ENCODE measurements at regions not wholly inside any gene's neighbourhood (a gene's known extent, or its start where the extent isn't known, plus 50 kb on each side); places are given as distances from the start of the nearest gene placed in this dataset.

DNA sequence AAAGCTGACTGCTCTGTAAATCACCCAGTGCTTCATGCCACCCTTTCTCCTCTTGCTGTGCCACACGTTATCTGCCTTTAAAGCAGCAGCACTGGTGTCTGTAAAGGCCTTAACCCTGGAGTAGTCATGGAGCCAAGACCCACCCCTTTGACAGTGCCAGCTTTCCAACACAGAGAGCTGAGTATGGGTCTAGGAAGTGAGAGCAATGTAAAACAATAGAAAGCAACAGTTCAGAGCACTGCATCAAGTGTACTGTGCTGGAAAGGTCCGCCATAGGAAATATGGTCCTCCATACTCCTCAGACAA, 139.5 kb downstream of the DAD1 start:
- no peak for DNase-seq

DNA sequence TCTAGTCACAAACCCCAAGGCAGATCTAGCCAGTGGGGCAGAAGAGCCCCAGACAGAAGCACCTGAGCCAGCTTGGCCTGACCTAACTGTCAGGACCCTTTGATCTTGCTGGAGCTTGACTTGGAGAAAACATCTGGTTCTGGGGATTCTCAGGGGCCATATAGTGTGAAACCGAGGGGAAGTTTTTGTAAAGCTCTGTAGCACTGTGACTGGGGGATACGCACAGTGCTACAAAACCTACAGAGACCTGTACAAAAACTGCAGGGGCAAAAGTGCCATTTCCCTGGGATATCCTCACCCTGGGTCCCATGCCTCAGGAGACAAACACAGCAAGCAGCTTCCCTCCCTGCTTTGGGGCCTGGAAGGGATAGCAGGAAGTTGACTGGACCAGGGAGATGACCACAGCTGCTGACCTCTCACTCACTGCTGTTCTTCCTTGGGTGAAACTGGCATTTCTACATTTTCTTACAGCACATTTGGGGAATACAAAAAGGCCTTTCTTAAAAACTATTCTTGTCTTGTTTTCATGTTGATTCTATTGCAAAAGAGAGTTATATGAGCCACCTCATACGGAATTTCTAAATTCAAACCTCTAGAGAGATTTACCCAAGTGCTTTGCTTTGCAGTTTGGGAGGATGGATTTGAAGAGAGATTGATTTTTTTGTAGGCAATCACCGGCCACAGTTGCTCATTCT, 140.0 kb downstream of the DAD1 start:
- DNase-seq = no peak

DNA sequence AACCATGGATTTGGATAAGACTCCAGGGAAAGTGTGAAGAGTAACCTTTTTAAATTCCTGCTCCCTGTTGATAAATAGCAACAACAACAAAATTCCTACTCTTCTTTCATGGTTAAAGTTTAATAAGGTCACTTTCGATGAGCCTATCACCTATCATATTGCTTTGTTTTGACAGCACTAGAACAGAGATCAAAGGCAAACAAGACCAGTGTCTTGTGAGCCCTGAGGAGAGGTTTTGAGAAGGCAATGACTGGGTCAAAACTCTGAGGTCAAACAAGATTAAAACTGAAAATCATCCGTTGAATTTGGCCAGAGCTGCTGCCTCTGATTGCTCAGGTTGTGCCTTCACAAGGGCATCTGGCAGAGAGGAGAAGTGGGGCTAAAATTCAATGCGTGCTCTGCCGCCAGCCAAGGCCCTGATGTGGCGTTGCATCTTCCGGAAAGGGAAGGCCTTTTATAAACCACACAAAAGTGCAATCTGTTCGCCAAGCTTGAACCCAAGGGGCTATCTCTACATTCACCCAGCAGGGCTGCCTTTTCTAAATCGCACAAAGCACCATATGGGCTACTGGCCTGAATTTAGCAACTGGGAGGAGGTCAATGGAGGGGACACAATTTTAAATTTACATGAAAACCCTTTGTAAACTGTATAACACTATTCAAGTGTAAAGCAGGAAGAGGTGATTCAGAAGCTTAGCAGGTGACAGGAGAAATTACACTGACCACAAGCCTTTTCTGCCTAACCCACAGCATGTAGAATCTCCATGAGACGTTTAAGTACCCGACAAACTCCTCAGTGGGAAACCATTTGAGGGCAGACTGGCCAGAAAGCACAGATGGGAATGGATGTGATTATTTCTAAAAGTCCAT, 140.8 kb downstream of the DAD1 start:
- DNase-seq = peak; percentile 25 to 34

- no peak for DNase-seq
These were observed 150.3 kb downstream of the DAD1 start for GRCh38 chr14:22438742-22439141.

- DNase-seq = no peak
These were observed 154.0 kb downstream of the DAD1 start for GRCh38 chr14:22434901-22435550.

DNA sequence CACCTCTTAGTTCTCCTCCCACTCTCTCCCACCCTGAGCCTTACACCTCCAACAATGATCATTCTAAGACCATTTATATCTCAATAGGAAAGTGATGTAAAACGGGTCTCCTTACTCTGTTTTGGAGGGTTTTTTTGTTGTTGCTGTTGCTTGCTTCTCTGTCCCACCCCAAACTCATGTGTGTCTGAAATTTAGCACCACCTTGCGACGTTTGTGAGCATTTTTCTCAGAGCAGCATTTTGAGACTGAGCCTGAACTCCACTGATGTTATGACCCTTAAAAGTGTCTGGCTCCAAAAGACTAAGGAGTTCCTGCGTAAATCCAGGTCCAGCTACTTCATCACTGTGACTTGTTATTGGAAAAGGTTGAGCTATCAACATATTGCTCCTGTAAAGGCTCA, 155.0 kb downstream of the DAD1 start:
- peak; percentile 22 to 43 for DNase-seq

DNA sequence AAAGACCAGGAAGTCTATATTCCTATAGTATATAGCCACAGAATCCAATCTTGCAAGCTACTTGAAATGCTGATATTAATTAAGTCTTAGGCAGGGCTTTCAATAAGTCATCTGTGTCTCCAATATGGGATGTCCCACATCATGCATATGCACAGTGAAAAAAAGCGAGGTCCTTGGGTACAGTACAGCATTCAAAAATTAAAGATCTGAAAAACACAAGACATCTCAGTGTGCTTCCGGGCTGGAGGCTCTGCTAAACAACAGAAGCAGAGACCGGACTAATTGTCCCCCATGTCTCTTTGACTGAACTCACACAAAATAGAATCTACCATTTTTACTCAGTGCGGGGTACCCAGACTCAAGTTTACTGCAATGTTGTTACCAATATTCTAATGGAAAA, 156.0 kb downstream of the DAD1 start:
- peak in 1 of 2 experiments; percentile 42 for DNase-seq

- peak; percentile 95 for DNase-seq
These were observed 156.6 kb downstream of the DAD1 start for GRCh38 chr14:22432348-22432976.

- DNase-seq = no peak
These were observed 159.3 kb downstream of the DAD1 start for GRCh38 chr14:22429546-22430294.

DNA sequence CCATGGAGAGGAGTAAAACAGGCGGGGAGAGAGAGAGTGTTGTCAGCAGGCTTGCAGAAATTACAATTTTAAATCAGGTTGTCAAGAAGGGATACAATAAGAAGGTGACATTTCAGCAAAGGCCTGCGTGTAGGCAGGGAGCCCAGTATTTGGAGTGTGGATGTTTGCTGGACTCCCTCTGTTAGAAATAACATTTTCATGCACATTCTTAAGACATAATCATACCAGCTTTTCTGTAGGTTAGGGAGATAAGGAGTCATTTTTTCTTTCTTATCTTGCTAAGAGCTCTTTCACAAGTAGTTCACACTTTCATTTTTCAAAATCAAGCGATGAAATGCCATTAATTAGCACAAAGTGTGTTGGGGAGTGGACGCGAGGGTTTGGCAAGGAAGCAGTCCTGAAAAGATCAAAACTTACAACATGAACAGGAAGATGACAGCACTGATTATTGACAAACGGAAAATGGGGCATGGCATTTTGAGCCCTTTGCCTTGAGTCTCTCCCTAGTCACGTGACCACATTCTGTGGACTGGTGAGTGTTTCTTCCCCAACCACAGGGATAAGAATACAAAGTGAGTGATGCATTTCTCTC, 160.2 kb downstream of the DAD1 start:
- peak; percentile 18 to 22 for DNase-seq

GRCh38 chr14:22427771-22428231, 161.2 kb downstream of the DAD1 start:
- peak; percentile 90 to 91 for DNase-seq

- DNase-seq = no peak
These were observed 162.3 kb downstream of the DAD1 start for GRCh38 chr14:22426711-22427110.

- DNase-seq = no peak
These were observed 165.1 kb downstream of the DAD1 start for GRCh38 chr14:22423958-22424357.

DNA sequence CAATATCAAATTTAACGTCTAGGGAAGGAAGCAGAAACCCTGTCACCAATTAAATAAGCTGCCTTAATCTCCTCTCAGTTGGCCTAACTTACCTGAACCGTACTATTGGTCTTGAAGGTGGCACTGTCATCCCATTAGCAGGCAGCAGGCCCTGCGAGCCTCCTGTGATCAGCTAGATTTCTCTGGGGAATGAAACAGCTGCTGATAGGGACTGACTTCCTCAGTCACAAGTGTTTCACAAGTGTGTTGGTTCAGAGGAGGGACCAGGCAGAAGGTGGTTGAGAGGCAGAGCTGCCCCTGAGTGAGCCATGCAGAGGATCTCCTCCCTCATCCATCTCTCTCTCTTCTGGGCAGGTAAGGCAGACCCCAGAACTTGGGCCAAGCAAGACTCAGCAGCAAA, 166.8 kb downstream of the DAD1 start:
- peak; percentile 26 to 48 for DNase-seq

- peak; percentile 9 to 22 for DNase-seq
These were observed 168.3 kb downstream of the DAD1 start for GRCh38 chr14:22420598-22421186.

DNA sequence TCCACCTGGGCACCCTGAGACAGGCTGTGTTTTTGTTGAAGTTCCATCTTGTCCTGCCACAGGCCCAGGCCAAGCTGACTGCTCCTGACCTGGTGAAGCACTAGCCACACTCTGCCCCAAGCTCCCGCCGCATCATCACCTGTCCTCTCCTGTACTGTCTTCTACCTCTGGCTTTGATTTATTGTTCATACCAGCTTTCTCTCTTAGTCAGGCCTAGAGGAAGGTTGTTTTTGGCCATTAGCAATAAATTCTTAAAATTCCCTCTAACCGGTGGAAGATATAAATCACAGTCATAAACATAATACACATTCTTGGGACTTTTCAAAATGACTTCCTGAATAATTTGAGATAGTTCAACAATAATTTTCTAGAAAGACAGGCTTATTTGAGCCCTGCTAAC, 169.4 kb downstream of the DAD1 start:
- no peak for DNase-seq

DNA sequence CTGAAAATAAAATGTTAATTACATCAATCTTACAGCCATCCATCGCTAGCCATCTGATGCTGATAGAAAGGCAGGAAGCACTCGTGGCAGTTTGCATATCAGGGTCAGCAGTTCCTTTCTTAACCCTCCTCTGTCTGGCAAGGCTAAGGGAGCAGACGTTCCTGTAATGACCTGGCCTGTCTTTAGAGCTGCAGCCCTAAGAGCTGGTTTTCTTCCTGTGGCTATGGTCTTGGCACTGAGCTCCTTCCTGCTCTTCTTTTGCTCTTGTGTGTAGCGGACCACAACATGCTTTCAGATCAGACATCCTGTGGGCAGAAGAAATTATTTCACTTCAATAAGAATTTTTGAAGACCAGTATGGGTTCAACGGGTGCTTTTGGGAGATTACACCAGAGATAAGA, 170.4 kb downstream of the DAD1 start:
- DNase-seq = peak; percentile 55 to 69

DNA sequence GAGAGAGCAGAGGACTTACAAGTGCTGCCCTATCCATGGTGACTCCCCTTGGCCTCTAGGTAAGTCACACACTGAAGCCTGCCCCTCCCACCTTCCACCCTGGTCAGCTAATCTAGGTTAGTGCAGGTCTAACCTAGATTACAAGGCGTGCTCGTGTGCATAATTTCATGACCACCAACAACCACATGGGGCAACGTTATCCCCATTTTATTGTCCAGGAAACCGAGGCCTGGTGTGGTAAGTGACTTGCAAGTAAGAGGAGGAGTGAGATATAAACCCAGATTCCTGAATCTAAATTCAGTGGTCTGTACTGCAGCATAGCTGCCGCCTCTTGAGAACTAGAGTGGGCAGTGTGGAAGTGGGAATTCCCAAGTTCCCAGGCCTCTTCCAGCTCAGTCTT, 171.1 kb downstream of the DAD1 start:
- no peak for DNase-seq

GRCh38 chr14:22416193-22416592, 172.8 kb downstream of the DAD1 start:
- DNase-seq = no peak

GRCh38 chr14:22415605-22415959, 173.4 kb downstream of the DAD1 start:
- no peak for DNase-seq

GRCh38 chr14:22414876-22415604, 174.0 kb downstream of the DAD1 start:
- DNase-seq = no peak
